Endothelial cell of umbilical vein (primary cell): ENCODE measurements at regions not wholly inside any gene's neighbourhood (a gene's known extent, or its start where the extent isn't known, plus 50 kb on each side); places are given as distances from the start of the nearest gene placed in this dataset.

Experiments
- BruUV-seq: library from RNA; stranded (reverse); fragments of 400-500 nt; replicated peaks from 2 replicates; lab custom pipeline; 2021; lab: Mats Ljungman, UMichigan
- CTCF ChIA-PET: fragments of 300-600, 350-600 bp; sonication (Branson Sonifier 250); formaldehyde crosslinking; loops from one replicate; lab custom pipeline; 2021; ENCODE audit warnings: antibody characterized with exemption, inconsistent platforms; lab: Charles Lee
- POLR2A ChIA-PET: fragments of 300-600, 350-600 bp; sonication (Branson Sonifier 250); formaldehyde crosslinking; loops from one replicate; lab custom pipeline; 2021; ENCODE audit warnings: antibody characterized with exemption, inconsistent platforms; lab: Charles Lee
- DNase-seq: peaks from one replicate; pipeline ENCODE4 v3.0.0-alpha.2; 2011; ENCODE audit warnings: low read depth, low spot score
- FAIRE-seq: peaks from 2 replicates; lab custom pipeline; 2011; peaks lifted over from hg19 to GRCh38; lab: Jason Lieb, UNC
- H2AFZ ChIP-seq: 2 replicates; pipeline ENCODE4 v1.6.0; 2012; ENCODE audit warnings: low read depth, low read length, control low read depth, inconsistent platforms
- H3K27ac ChIP-seq: 2 replicates; pipeline ENCODE4 v1.5.1; 2011; ENCODE audit warnings: low read depth, mild to moderate bottlenecking, control low read depth, low read length, moderate library complexity; ENCODE audit not compliant: insufficient read depth
- H3K27me3 ChIP-seq, 2 experiments: 2 replicates each; pipeline versions ENCODE4 v1.6.0 to v1.6.1; 2011; ENCODE audit warnings: low read length in 2 of 2, mixed read lengths in 1 of 2; ENCODE audit not compliant: control insufficient read depth in 2 of 2, insufficient read depth in 2 of 2
- H3K36me3 ChIP-seq, 2 experiments: 2 replicates in 1 of 2; 3 replicates in 1 of 2; pipeline ENCODE4 v1.5.1; 2011; ENCODE audit warnings: low read length in 2 of 2, mild to moderate bottlenecking in 1 of 2, moderate library complexity in 1 of 2; ENCODE audit not compliant: control insufficient read depth in 2 of 2, insufficient read depth in 2 of 2; ENCODE audit errors: extremely low read depth in 1 of 2
- H3K4me1 ChIP-seq: 3 replicates; pipeline ENCODE4 v1.5.1; 2011; ENCODE audit warnings: mild to moderate bottlenecking, low read length; ENCODE audit not compliant: control insufficient read depth, insufficient read depth; ENCODE audit errors: extremely low read depth
- H3K4me2 ChIP-seq: 2 replicates; pipeline ENCODE4 v1.6.1; 2011; ENCODE audit warnings: low read length, control low read depth, mixed read lengths; ENCODE audit not compliant: insufficient read depth
- H3K4me3 ChIP-seq, 3 experiments: fragments of 200-600 bp in 1 of 3; sonication (generic), shearing (Covaris generic) in 1 of 3; replicated peaks in 1 of 3; 2 replicates each; pipeline ENCODE4 v1.5.1; 2011 to 2016; ENCODE audit warnings: control low read depth in 3 of 3, low read length in 3 of 3, mild to moderate bottlenecking in 2 of 3, inconsistent platforms in 1 of 3, low read depth in 1 of 3, moderate library complexity in 1 of 3; ENCODE audit not compliant: insufficient read depth in 1 of 3
- H3K79me2 ChIP-seq: 2 replicates; pipeline ENCODE4 v1.6.0; 2012; ENCODE audit warnings: low read length, inconsistent platforms; ENCODE audit not compliant: control insufficient read depth, insufficient read depth
- H3K9ac ChIP-seq: replicated peaks from 2 replicates; pipeline ENCODE3; 2011; ENCODE audit warnings: low read length, control low read depth; ENCODE audit not compliant: insufficient read depth; ENCODE audit errors: extremely low read depth
- H3K9me1 ChIP-seq: replicated peaks from 3 replicates; pipeline ENCODE4 v1.6.0; 2011; ENCODE audit warnings: mild to moderate bottlenecking, low read length; ENCODE audit not compliant: control insufficient read depth, insufficient read depth; ENCODE audit errors: extremely low read depth
- H3K9me3 ChIP-seq: replicated peaks from 2 replicates; pipeline ENCODE4 v1.5.1; 2012; ENCODE audit warnings: low read length, inconsistent platforms; ENCODE audit not compliant: control insufficient read depth, insufficient read depth
- H4K20me1 ChIP-seq: replicated peaks from 2 replicates; pipeline ENCODE3; 2011; ENCODE audit warnings: mild to moderate bottlenecking, low read length; ENCODE audit not compliant: control insufficient read depth, insufficient read depth; ENCODE audit errors: extremely low read depth
- EZH2 ChIP-seq: IDR thresholded peaks from 2 replicates; pipeline ENCODE4 v1.6.1; 2012; ENCODE audit warnings: borderline replicate concordance, low read depth, mild to moderate bottlenecking, moderate library complexity, low read length, inconsistent platforms; ENCODE audit not compliant: severe bottlenecking
- FOS ChIP-seq: IDR thresholded peaks from 2 replicates; pipeline ENCODE4 v1.6.1; 2011; ENCODE audit warnings: mild to moderate bottlenecking, low read length, moderate library complexity, borderline replicate concordance; ENCODE audit not compliant: insufficient read depth
- GATA2 ChIP-seq: IDR thresholded peaks from 2 replicates; pipeline ENCODE4 v1.7.0; 2011; ENCODE audit warnings: low read depth, mild to moderate bottlenecking, moderate library complexity, mixed read lengths, low read length; ENCODE audit not compliant: insufficient read length, insufficient read depth
- JUN ChIP-seq: IDR thresholded peaks from 2 replicates; pipeline ENCODE4 v1.6.1; 2011; ENCODE audit warnings: borderline replicate concordance, low read depth; ENCODE audit not compliant: insufficient read length, insufficient read depth
- MYC ChIP-seq: IDR thresholded peaks from one replicate; pipeline ENCODE4 v1.6.1; 2011; ENCODE audit warnings: mild to moderate bottlenecking, low read depth, low read length
- POLR2A ChIP-seq: IDR thresholded peaks from 2 replicates; pipeline ENCODE4 v1.6.1; 2012; ENCODE audit warnings: low read depth, mild to moderate bottlenecking, control low read depth, low read length
- POLR2AphosphoS5 ChIP-seq: IDR thresholded peaks from 2 replicates; pipeline ENCODE4 v1.6.1; 2012; ENCODE audit warnings: low read depth, mild to moderate bottlenecking, control low read depth, low read length, moderate library complexity; ENCODE audit not compliant: insufficient read depth
- dilution Hi-C: fragments of 300-500 bp; cut with MboI; formaldehyde crosslinking; loops from one replicate; pipeline ENCODE4 v1.15.0; 2019; ENCODE audit warnings: low sequenced_read_pairs; ENCODE audit not compliant: extremely low pct_ligation_motif_present
- intact Hi-C: fragments of 100-400 bp; cut with micrococcal nuclease; formaldehyde crosslinking; loops from one replicate; pipeline ENCODE4 v1.10.0; 2022
- TF ChIP-seq, protein P1 (sequence below), 2 donors: IDR thresholded peaks; 1 replicate in 1 of 2; 2 replicates in 1 of 2; pipeline ENCODE4 v1.5.1; 2011; ENCODE audit warnings: low read length in 2 of 2, mild to moderate bottlenecking in 2 of 2, moderate library complexity in 2 of 2, control low read depth in 1 of 2, inconsistent platforms in 1 of 2, low read depth in 1 of 2; ENCODE audit not compliant: insufficient read depth in 1 of 2; ENCODE audit errors: extremely low read depth in 1 of 2
- TF ChIP-seq, protein P2 (sequence below): IDR thresholded peaks from 2 replicates; pipeline ENCODE4 v1.6.1; 2011; ENCODE audit not compliant: insufficient read depth, insufficient read length

DNA sequence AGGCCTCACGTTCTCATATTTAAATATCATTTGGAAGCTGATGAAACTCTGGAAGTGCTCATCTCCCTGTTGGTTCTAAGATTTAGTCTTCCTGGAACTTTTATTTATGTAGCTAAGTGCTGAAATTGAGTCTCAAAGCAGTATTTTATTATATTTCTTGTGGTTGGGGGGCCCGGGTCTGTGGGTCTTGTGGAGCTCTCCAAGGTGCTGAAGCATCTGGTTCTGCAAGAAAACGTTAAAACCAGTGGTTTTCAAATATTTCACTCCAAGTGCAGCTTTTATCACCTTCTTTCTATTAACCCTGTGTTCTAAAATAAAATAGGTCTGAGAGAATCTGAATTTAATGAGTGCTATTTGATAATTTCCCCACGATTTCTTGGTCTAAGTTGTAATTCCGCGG is 1404.8 kb downstream of the TBC1D22A start:
- no peak for FAIRE-seq
- dilution Hi-C loops: no loop called here
- POLR2A ChIA-PET: no interaction called here
- H3K4me2 ChIP-seq: no peak overlapping the region
- no peak for TF ChIP-seq POLR2AphosphoS5
- TF ChIP-seq POLR2A: no peak
- no peak for TF ChIP-seq GATA2
- TF ChIP-seq, protein P1, sequence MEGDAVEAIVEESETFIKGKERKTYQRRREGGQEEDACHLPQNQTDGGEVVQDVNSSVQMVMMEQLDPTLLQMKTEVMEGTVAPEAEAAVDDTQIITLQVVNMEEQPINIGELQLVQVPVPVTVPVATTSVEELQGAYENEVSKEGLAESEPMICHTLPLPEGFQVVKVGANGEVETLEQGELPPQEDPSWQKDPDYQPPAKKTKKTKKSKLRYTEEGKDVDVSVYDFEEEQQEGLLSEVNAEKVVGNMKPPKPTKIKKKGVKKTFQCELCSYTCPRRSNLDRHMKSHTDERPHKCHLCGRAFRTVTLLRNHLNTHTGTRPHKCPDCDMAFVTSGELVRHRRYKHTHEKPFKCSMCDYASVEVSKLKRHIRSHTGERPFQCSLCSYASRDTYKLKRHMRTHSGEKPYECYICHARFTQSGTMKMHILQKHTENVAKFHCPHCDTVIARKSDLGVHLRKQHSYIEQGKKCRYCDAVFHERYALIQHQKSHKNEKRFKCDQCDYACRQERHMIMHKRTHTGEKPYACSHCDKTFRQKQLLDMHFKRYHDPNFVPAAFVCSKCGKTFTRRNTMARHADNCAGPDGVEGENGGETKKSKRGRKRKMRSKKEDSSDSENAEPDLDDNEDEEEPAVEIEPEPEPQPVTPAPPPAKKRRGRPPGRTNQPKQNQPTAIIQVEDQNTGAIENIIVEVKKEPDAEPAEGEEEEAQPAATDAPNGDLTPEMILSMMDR (IDR thresholded peaks at IDR 0.05; ENCODE audit: extremely low read depth in 1 of 2, insufficient read depth in 1 of 2, low read depth in 1 of 2, low read length in 2 of 2): no peak
- no peak for TF ChIP-seq EZH2
- TF ChIP-seq FOS: no peak
- TF ChIP-seq, protein P2, sequence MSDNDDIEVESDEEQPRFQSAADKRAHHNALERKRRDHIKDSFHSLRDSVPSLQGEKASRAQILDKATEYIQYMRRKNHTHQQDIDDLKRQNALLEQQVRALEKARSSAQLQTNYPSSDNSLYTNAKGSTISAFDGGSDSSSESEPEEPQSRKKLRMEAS: no peak
- no peak for TF ChIP-seq MYC
- no peak for TF ChIP-seq JUN
- H3K4me1 ChIP-seq: no peaks in the 10 kb centered on the region
- intact Hi-C loops: no loop called here
- H3K4me3 ChIP-seq: no peak overlapping the region
- no TSS peak for BruUV-seq
- no peak overlapping the region for H3K9ac ChIP-seq
- H3K27me3 ChIP-seq: no peaks in the 10 kb centered on the region
- H2AFZ ChIP-seq: no peak overlapping the region
- no peaks in the 10 kb centered on the region for H4K20me1 ChIP-seq
- no peak overlapping the region for H3K27ac ChIP-seq
- no peaks in the 10 kb centered on the region for H3K9me1 ChIP-seq
- DNase-seq: no peak
- peaks cover 15% of the 10 kb centered on the region for H3K9me3 ChIP-seq
- no peaks in the 10 kb centered on the region for H3K36me3 ChIP-seq
- CTCF ChIA-PET: no interaction called here
- no peaks in the 10 kb centered on the region for H3K79me2 ChIP-seq
